Femur (tissue), 1 donor: ENCODE measurements at regions not wholly inside any gene's neighbourhood (a gene's known extent, or its start where the extent isn't known, plus 50 kb on each side); places are given as distances from the start of the nearest gene placed in this dataset.
"Not testable (repeated sequence)": the region's sequence is repeated elsewhere in the genome, so short reads cannot be mapped to it uniquely, and the experiment has no call there.

Experiments used
- DNase-seq: peaks from one replicate; pipeline ENCODE4 v3.0.0-alpha.2; 2017

DNA sequence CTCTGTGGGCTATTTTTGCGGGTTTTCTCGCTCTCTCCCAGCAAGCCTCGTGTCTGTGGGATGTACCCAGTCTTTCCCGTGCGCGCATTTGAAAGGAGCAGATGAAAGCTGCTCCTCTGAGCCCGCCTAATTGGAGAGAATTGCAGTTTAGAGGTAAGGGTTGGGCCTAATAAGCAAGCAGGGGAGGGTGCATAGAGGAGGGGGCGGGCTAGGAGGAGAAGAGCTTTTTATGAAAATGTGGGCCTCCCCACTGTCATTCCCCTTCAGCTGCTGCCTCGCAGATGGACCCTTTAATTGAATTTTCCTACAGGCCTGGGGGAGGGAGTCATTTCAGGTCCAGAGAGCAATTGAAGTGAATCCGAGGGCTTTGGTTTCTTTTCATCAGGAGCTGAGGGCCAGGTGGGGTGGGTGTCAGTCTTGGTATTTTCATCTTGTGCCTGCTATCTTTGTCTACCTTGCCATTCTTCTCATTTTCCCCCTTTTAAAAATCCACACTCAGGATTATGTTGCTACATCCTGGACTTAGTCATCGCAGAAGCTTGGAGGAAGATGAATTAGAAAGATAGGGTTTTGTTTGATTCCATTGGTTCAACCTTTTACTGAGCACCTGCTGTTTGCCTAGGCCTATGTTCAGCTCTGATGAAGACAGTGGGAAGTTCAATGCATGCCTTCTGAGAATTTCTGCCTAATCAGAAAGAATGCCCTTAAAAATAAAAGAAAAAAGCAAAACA, 423.4 kb downstream of the CD83 start:
- no peak for DNase-seq

DNA sequence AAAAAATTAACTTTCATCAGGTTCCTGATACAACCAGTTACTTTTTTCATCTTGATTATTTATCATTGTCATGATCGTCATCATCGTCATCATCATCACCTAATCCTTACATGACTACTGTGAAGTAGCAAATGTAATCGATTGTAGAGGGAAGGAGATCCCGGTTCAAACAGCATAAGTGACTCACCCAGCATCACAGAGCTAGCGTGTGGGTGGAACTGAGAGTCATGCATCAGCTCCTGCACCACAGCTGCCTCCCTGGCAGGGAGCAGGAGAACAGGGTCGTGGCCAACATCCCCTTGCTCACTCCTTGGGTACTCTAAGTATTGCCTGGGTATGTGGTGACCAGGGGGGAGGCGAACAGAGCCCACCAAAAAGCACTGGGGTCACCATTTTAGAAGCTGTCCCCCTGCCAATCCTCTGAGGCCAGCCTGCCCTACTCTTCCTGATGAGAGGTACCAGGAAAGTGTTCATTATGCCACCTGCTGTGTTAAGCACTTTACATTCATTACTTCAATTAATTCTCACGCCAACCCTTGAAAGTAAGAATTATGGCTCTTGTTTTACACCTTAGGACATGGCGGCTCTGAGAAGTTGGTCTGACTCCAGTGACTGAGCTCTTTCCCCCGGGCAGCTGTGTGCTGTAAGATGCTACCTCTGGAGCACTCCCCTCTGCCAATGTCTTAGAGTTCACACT, 425.2 kb downstream of the CD83 start:
- DNase-seq, result no peak

- no peak for DNase-seq
Observed at GRCh38 chr6:14543971-14544585, 426.5 kb downstream of the CD83 start.

DNA sequence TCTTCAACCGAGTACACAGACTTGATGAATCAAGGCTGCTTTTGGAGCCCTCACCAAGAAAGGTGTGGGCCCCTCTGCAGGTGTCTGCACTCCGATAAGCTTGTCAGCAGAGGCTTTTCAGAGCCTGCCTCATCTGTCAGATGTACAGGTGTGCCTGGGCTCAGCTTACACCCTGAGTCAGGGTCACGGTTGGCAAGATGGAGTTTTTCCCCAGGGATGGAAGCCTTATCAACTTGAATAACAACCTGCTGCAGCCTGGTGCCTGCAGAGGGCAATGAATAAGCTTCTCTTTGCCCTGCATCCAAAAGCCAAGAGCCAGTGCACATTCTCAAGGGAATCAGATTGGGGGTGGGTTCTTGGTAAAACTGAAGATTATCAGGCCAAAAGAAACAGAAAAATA, 427.1 kb downstream of the CD83 start:
- DNase-seq, result no peak

DNA sequence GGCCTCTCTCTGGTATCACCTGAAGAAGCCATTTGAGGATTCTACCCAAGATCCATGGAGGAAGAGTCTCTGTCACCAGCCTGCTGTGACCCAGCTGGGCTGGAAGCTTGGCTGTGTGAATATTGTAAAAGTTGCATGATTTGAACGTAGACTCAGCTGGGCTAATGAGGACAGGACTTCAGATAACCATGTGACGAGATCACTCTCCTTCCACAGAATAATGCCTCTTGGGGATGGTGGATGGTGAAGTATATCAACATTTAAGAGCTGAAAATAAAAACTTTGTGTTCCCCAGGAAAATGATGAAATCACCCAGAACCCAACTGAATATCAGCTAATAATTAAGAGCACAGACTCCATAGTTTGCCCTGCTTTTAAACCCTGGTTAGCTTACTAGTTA, 427.9 kb downstream of the CD83 start:
- no peak for DNase-seq

GRCh38 chr6:14546036-14546435, 428.5 kb downstream of the CD83 start:
- DNase-seq, result no peak

DNA sequence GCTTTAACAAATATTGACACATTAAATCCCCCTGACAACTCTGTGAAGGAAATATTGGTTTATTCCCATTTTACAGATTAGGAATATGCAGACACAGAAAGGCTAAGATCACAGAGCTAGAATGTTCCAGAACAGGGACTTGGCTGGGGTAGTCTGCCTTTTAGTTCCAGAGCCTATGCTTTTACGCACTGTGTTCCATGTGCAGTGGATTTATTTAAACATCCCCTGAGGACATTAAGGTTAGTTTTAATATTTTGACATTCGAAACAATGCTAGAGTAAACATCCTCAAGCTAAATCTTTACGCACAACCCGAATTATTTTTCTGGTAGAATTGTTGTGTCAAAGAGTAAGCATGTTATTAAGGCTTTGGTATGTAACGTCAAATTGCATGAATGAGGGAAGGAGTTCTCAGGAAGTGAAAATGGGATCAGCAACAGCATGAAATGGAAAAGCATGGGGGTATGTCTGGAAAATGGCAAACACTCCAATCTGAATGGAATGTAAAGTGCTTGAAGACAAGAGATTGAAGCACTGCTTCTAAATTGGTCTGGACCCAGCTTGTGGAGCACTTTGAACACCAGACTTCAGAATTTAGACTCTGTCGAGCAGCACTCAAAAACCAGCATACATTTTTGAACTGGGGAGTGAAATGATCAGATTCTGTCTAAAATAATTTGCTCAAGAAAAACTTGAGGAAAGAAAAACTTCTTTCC, 429.9 kb downstream of the CD83 start:
- DNase-seq, result no peak

- DNase-seq, result no peak
Observed at GRCh38 chr6:14549304-14549770, 431.8 kb downstream of the CD83 start.

- DNase-seq, result no peak
Observed at GRCh38 chr6:14549871-14550270, 432.3 kb downstream of the CD83 start.

DNA sequence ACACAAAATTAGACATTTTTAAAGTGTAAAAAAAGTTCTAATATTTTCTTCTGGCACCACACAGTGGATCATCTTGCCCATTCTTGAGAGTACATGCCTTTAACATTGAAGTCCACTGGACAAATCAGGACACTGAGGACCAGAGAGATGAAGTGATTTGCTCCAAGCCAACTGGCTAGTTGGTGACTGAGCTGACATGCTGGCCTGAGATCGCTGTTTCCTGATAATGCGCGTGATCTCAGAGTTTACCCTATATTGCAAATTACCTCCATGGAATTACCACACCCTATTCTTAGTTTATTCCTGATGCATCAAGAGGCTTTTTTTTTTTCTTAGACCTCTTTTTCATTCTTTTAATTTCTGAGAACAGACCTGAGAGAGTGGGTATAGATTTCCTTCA, 432.8 kb downstream of the CD83 start:
- no peak for DNase-seq

DNA sequence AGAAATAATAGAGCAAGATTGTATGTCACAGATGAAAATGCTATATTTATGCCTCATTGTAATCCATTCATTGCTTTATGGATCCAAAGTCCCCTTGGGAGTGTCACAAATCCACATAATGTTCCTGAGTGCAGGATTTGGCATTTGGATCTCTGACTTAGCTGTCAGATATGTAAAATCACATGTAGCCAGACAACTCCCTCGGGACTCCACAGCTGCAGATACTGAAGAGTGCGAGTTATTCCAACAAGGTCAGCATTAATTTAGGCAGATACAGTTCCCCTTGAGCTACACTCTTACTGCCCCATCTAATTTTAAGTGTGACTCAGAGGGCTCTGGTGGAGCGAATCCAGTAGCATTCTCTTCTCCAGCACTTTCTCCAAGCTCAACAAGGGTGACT, 433.2 kb downstream of the CD83 start:
- DNase-seq, result peak; percentile 35

DNA sequence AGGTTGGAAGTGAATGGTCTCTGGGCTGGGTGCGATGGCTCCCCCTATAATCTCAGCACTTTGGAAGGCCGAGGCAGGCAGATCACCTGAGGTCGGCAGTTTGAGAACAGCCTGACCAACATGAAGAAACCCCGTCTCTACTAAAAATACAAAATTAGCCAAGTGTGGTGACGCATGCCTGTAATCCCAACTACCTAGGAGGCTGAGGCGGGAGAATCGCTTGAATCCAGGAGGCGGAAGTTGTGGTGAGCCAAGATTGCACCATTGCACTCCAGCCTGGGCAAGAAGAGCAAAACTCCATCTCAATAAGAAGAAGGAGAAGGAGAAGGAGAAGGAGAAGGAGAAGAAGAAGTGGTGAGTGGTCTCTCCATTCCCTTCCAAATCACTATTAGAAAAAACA, 434.0 kb downstream of the CD83 start:
- not testable (repeated sequence) for DNase-seq

DNA sequence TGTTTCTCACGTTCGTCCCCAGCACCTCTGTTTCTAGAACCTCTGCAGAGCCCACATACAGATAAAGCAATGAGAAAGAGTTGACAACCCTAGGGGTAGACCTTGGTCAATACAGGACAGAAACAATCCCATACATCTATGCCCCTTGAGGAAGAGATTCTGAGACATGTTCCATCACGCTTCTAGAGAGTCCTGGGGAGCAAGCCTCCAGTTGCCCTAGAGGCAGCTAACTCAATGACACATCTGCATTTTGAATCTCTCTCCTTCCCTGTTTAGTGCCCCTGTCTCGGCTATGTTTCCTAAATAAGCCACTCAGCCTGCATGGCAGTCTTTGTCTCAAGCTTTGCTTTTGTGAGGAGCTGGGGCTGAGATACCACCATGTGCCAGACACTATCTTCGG, 435.3 kb downstream of the CD83 start:
- no peak for DNase-seq

DNA sequence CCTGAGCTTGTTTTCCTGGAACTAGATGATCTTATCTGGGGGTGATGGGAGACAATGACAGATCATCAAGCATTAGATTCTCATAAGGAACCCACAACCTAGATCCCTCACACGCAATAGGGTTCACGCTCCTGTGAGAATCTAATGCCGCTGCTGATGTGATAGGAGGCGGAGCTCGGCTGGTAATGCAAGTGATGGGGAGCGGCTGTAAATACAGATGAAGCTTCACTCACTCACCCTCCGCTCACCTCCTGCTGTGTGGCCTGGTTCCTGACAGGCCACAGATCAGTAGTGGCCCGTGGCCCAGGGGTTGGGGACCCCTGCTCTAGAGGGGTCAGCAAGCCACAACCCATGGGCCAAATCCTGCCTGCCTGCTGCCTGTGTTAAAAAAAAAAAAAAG, 435.9 kb downstream of the CD83 start:
- DNase-seq, result no peak

DNA sequence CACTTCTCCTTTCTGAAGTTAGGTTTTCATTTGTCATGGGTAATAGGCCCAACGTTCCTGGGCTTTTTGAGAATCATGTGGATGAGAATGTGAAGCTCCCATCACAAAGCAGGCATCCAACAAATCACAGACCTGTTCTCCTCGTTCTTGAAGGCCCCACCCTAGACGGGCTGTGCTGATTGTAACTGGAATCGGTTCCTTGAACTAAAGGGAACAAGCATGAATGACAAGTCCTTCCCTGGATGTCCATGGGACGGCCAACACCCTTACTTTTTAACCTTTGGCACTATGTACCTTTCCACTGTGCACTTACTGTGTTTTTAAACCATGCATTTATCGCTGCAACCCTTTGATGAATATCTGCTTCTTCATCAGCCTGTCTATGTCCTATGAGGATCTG, 438.2 kb downstream of the CD83 start:
- DNase-seq, result no peak

DNA sequence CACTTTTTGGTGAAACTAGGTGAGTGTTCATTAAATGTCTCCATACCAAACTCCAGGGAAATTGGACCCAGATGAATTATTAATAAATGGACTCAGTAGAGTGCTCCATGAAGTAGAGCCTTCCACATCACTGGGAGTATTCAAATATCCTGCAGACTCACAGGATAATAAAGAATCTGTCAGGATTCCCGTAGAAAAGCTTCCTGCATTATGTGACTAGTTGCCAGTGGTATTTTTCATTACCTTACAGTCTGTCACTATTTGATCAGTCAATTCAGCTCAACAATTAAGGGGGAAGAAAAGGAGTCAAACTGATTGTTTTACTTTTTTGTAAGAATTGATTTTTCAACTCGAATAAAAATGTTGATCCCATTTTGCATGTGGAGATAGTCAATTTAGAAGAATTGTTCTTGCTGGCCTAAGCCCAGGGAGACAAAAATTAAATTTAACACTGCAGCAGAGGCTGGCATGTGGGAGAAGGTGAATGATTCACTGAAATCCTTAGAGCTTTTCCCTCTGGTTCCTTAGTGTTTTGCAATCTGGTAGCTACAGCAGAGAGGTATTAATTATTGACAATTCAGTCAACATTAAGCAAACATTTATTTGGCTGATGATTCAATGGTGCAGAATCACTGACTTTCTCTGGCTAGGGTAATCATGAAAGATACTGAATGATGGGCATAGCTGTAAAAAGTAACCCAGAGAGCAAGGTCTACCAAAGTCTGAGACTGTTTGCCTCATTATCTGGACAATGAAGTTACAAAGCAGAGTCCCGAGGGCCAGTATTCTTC, 442.4 kb downstream of the CD83 start:
- DNase-seq, result no peak

- not testable (repeated sequence) for DNase-seq
Observed at GRCh38 chr6:14561563-14561962, 444.0 kb downstream of the CD83 start.

DNA sequence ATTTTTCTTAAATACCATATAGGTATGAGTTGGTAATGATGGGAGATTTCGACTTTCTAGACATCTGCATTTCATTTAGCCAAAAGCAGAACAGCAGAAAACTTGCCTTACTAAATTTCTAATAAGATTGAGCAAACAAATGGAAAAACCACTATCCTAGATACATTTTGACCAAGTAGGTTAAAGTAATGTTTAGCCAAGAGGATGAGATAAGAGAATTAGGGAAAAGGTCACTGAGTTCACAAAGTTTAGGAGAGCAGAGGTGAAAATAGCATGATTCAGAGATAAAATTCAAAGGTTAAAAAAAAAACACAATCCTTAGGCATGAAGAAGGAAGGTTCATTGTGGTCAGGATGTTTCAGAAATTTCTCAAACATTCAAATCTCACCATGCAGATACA, 450.3 kb downstream of the CD83 start:
- DNase-seq, result no peak

- DNase-seq, result no peak
Observed at GRCh38 chr6:14569394-14569793, 451.8 kb downstream of the CD83 start.

DNA sequence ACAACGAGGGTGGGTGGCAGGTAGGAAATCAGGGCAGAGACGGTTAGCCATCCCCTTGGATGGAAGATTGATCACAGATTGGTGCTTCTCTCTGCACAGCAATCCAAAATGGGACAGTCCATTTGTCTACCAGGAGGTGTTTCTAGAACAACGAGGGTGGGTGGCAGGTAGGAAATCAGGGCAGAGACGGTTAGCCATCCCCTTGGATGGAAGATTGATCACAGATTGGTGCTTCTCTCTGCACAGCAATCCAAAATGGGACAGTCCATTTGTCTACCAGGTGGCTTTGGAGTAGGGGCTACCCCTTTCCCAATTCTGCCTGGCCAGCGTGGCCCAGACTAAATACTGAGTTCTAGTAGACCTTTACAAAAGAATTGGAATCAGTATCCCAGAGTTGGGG, 452.3 kb downstream of the CD83 start:
- DNase-seq, result not testable (repeated sequence)

- DNase-seq, result no peak
Observed at GRCh38 chr6:14571001-14571400, 453.4 kb downstream of the CD83 start.

DNA sequence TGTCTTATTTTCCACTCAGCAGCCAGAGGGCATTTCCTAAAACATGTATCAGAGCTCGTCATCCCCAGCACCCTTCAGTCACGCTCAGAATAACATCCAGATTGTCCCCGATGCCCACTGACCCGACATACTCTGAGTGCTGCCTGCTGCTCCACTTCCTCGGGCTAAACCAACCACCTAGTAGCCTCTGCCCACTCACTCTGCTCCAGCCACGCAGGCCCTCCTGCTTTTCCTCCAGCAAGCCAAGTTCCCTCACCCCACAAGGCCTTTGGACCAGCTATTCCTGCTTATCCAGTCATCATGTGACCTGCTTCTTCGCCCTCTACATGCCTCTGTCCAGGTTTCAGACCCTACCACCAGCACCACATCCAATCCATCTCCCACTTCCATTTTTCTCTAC, 454.2 kb downstream of the CD83 start:
- no peak for DNase-seq

DNA sequence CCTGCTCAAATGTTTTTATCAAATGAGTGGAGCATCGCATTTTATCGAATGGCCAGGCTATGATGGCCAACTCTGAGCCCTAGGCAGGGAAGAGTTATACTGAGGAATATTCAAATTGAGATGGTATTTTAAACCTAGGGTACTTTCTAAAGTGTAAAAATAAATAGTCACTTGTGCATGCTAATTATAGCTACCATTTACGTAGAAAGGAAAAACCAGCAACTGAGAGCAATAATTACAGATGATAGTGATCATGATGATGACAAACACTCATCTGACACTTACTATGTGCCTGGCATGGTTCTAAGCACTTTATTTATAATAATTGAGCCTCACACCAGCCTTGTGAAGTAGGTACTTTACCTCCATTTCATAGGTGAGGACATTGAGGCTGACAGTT, 455.7 kb downstream of the CD83 start:
- no peak for DNase-seq
